Right ventricle myocardium superior (tissue), 1 donor: ENCODE measurements at regions not wholly inside any gene's neighbourhood (a gene's known extent, or its start where the extent isn't known, plus 50 kb on each side); places are given as distances from the start of the nearest gene placed in this dataset.

Experiments
- ATAC-seq: fragments of 200-7000 bp; cut with Tn5 transposase; one replicate; pipeline ENCODE4 v1.9.1; 2020; ENCODE audit warnings: mild to moderate bottlenecking; ENCODE audit not compliant: poor library complexity
- DNase-seq: peaks from one replicate; pipeline ENCODE4 v3.0.0-alpha.2; 2020
- intact Hi-C: fragments of 100-400 bp; cut with DNase I; formaldehyde crosslinking; loops from one replicate; pipeline ENCODE4 v1.11.2; 2022
- donor health status: DM: no; HTN: yes; CAD: no; lungs with severe emphysema.

GRCh38 chr15:37625576-37625975 lies 308.9 kb upstream of the TMCO5A start:
- DNase-seq (no peak), ATAC-seq (no peak)
- intact Hi-C loops, result no loop called here

GRCh38 chr15:37628507-37628906 lies 305.9 kb upstream of the TMCO5A start:
- intact Hi-C loops, result no loop called here
- ATAC-seq, result no peak

GRCh38 chr15:37636736-37637135 lies 297.7 kb upstream of the TMCO5A start:
- ATAC-seq, result no peak
- intact Hi-C loops, result no loop called here
- no peak for DNase-seq

More at GRCh38 chr15:37628507-37628906, 305.9 kb upstream of the TMCO5A start:
- no peak for DNase-seq

GRCh38 chr15:37638116-37638515 lies 296.3 kb upstream of the TMCO5A start:
- ATAC-seq (no peak), DNase-seq (no peak)
- intact Hi-C loops, result no loop called here

GRCh38 chr15:37638691-37639090 lies 295.7 kb upstream of the TMCO5A start:
- intact Hi-C loops, result no loop called here
- ATAC-seq, result no peak

GRCh38 chr15:37652646-37653417 lies 281.6 kb upstream of the TMCO5A start:
- no peak for ATAC-seq
- no peak for DNase-seq
- intact Hi-C loops, result no loop called here

More at GRCh38 chr15:37638691-37639090, 295.7 kb upstream of the TMCO5A start:
- no peak for DNase-seq

DNA sequence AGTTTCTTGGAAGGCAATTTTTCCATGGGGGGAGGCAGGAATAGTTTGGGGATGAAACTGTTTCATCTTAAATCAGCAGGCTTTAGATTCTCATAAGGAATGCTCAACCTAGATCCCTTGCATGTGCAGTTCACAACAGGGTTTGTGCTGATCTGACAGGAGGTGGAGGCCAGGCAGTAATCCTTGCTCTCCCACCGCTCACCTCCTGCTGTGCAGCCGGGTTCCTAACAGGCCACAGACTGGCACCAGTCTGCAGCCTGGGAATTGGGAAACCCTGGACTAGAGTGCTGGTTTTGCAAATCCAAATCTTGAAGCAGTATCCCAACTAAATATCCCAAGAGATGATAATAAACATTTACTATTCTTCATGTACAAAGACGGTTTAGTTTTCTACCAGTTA lies 256.3 kb upstream of the TMCO5A start:
- DNase-seq, result no peak
- ATAC-seq, result no peak
- intact Hi-C loops, result no loop called here

GRCh38 chr15:37679627-37680026 lies 254.8 kb upstream of the TMCO5A start:
- no peak for ATAC-seq
- DNase-seq, result no peak
- intact Hi-C loops, result no loop called here

- ATAC-seq (no peak), DNase-seq (no peak)
- intact Hi-C loops, result no loop called here
Observed at GRCh38 chr15:37682304-37682703, 252.1 kb upstream of the TMCO5A start.

DNA sequence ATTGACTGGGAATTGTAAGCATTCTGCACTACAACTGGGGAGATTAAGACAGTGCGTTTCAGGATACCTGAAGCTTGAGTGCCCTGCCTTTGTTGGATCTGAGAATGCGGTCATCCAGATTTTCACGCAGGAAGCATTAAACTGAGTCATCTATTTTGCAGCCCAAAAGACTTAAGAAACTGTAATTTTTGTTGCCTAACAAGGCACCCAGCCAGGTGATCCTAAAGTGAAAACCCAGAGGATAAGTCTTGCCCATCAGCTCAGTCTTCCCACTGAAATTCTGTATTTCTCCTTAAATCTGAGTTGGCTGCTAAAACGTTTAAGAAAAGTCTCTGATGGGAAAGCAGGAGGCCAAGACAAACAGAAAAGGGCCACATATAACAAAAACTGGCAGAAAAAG lies 242.5 kb upstream of the TMCO5A start:
- DNase-seq, result no peak
- ATAC-seq, result no peak
- intact Hi-C loops, result no loop called here

- ATAC-seq (no peak), DNase-seq (no peak)
- intact Hi-C loops, result no loop called here
Observed at GRCh38 chr15:37693926-37694325, 240.5 kb upstream of the TMCO5A start.

- DNase-seq, result no peak
- intact Hi-C loops, result no loop called here
- no peak for ATAC-seq
Observed at GRCh38 chr15:37695719-37696118, 238.7 kb upstream of the TMCO5A start.

DNA sequence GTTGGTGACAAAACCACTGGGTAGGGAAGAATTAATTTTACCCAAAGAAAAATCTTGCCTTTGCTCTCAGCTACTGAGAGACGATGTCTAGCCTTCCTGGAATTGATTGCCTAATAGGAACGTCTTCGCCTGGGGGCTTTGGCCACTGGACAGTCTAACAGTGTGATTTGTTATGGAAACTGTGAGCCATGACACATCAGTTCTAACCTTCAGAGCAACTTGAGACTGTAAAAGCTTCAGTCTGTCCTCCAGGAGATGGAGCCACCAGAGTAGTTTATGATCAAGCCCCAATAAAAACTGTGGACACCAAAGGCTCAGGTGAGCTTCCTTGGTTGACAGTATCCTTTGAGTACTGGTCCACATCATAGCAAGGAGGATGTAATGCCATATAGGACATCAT lies 235.8 kb upstream of the TMCO5A start:
- no peak for ATAC-seq
- intact Hi-C loops, result no loop called here
- DNase-seq, result no peak

GRCh38 chr15:37701230-37701629 lies 233.2 kb upstream of the TMCO5A start:
- intact Hi-C loops, result no loop called here
- ATAC-seq (no peak), DNase-seq (no peak)

GRCh38 chr15:37709669-37710068 lies 224.8 kb upstream of the TMCO5A start:
- ATAC-seq (no peak), DNase-seq (no peak)
- intact Hi-C loops, result no loop called here

DNA sequence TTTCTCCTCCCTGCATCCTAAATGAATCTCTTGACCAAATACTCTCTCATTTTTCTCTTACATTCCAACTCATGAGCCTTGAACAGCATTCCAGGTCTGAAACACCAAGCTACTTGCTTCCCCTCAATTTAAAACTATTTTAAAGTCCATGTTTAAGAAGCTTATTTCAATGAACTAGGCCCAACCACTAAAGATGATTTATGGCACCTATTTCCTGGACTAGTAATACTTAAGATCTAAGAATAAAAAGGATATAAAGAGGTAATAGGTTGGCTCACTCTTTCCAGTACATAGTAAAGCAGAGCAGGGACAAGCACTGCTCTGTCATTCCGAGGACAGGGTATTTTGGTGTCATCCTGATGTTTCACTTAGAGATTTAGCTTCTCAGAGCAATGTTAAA lies 219.3 kb upstream of the TMCO5A start:
- intact Hi-C loops, result no loop called here
- ATAC-seq, result no peak
- DNase-seq, result no peak

GRCh38 chr15:37720267-37720666 lies 214.2 kb upstream of the TMCO5A start:
- DNase-seq (no peak), ATAC-seq (no peak)
- intact Hi-C loops, result no loop called here

GRCh38 chr15:37731146-37731746 lies 203.2 kb upstream of the TMCO5A start:
- intact Hi-C loops, result no loop called here
- no peak for ATAC-seq
- no peak for DNase-seq

DNA sequence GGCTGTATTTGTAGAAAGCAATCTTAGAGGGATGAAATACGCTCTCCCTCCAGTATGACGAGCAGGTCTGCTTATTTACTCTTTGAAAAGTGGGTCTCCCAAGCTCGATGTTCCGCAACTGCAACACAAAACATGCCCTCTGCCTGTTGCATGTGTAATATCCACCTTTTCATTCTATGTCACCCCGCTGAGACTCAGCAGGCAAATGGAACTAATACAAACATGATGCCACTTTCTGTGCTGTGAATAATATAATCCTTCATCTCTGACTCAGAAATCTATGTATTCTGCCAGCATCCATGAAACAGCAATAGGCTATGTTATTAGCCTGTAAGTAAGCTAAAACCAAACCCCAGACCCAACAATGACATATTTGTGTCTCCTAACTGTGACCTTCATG lies 200.8 kb upstream of the TMCO5A start:
- no peak for DNase-seq
- intact Hi-C loops, result no loop called here
- no peak for ATAC-seq

DNA sequence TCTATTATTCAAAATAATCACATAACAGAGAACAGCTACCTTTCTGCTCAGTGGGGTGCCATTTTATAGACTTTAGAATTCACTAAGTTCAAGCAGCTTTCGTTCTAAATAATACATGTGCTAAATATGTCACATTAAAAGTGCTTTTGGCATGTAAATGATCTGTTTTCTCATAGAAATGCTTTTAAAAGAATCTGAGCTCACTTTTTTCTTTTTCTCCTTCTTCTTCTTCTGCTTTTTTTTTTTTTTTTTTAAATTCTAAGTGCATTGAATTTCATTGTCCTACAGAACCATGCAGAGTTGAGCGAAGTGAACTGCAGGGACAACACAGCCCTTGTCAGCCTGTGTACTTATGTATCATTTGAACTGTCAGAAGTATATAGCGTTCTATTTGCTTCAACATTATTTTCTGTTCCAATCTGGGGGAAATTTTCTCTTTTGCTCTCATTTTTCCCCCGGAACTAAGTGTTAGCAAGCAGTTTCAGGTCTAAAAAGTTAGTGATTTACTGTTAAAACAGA lies 193.8 kb upstream of the TMCO5A start:
- intact Hi-C loops, result no loop called here
- ATAC-seq, result no peak
- DNase-seq, result no peak
